ENCODE measurements at regions not wholly inside any gene's neighbourhood (a gene's known extent, or its start where the extent isn't known, plus 50 kb on each side); places are given as distances from the start of the nearest gene placed in this dataset.

DNA sequence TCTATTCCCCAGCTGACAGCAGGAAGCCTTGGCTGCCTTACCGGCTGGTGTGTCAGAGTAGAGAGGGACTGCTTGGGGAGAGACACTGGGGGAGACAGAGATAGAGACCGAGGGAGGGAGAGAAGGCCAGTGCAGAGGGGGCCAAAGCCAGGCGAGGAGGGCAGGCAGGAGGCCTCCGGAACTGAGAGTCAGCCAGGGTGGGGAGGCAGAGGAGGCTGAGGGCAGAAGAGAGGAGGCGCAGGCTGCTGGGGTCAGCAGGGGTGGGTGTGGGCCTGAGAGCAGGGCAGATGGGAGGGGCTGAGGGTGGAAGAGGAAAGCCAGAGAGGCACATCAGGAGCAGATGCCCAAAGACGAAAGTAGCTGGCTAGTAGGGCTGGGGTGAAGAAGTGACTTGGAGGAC, 57.2 kb upstream of the PAX2 start:
- Histone ChIP-seq H3K4me1 (no peaks in the 10 kb centered on the region), H3K4me3 (no peak overlapping the region), H3K9me3 (no peaks in the 10 kb centered on the region), H3K36me3 (no peaks in the 10 kb centered on the region), H3K27ac (no peak overlapping the region), H3K27me3 (peaks cover 0 to 10% of the 10 kb centered on the region in 2 donors)
- no peak for DNase-seq
- TF ChIP-seq POLR2A (IDR thresholded peaks at IDR 0.05), result no peak
- TF ChIP-seq CTCF (IDR thresholded peaks at IDR 0.05), result no peak

DNA sequence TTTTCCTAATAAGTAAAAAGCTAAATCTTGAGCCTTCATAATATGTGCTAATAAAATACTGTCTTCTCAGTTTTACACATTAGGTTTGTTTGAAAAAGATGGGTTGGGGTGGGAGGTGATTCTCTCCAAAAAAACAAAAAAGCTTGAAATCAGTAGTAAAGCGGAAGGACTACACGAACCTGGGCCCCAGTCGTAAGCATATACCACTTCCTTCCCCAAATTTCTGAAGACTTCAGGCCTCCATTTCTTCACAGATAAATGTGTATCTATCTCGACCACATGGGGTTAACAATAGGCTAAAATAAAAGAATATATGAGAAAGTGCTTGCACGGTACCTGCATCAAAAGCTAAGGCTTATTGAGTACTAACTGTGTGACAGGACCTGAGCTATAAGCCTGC, 51.6 kb upstream of the PAX2 start:
- Histone ChIP-seq H3K27ac (no peak overlapping the region), H3K9me3 (no peaks in the 10 kb centered on the region), H3K27me3 (no peaks in the 10 kb centered on the region), H3K36me3 (no peaks in the 10 kb centered on the region), H3K4me3 (no peak overlapping the region), H3K4me1 (no peaks in the 10 kb centered on the region)
- TF ChIP-seq CTCF (IDR thresholded peaks at IDR 0.05) (no peak), POLR2A (IDR thresholded peaks at IDR 0.05) (no peak)
- DNase-seq, result no peak
